ENCODE measurements at regions not wholly inside any gene's neighbourhood (a gene's known extent, or its start where the extent isn't known, plus 50 kb on each side); places are given as distances from the start of the nearest gene placed in this dataset.

GRCh38 chr4:137957806-137958205, 284.3 kb downstream of the SLC7A11 start:
- no TSS peak for BruUV-seq (replicated peaks)
- Histone ChIP-seq H3K27ac (ENCODE audit: low read length) (no peak overlapping the region), H3K9me3 (ENCODE audit: control insufficient read depth, insufficient read depth, low read depth, low read length) (no peaks in the 10 kb centered on the region), H3K4me3 (ENCODE audit: low read depth in 2 of 2, low read length in 2 of 2) (no peak overlapping the region), H3K4me1 (ENCODE audit: control insufficient read depth, insufficient read depth, low read length) (no peaks in the 10 kb centered on the region), H3K27me3 (ENCODE audit: control insufficient read depth, insufficient read depth, low read length) (no peaks in the 10 kb centered on the region), H3K36me3 (ENCODE audit: control insufficient read depth, insufficient read depth, low read length) (no peaks in the 10 kb centered on the region)
- TF ChIP-seq TCF7L2 (IDR thresholded peaks at IDR 0.05; ENCODE audit: low read depth, low read length) = no peak
- TF ChIP-seq POLR2AphosphoS5 (IDR thresholded peaks at IDR 0.05; ENCODE audit: low read depth, low read length) = no peak
- TF ChIP-seq SIN3A (IDR thresholded peaks at IDR 0.05; ENCODE audit: borderline replicate concordance, insufficient read depth, low read depth, low read length) = no peak
- no peak for TF ChIP-seq REST (IDR thresholded peaks at IDR 0.05; ENCODE audit: insufficient read depth in 1 of 2, low read depth in 2 of 2, low read length in 1 of 2)
- no peak for TF ChIP-seq CTCF (IDR thresholded peaks at IDR 0.05)
- in situ Hi-C loops (cut with HindIII; ENCODE audit: low pct_unique_long_range_greater_than_20kb, low sequenced_read_pairs) (no loop called here), intact Hi-C loops (cut with micrococcal nuclease; ENCODE audit: unreplicated experiment) (no loop called here)
- DNase-seq (ENCODE audit: low read depth, low spot score) = no peak
- ChIA-PET CTCF (no interaction called here), POLR2A (no interaction called here)
- no peak for ATAC-seq

DNA sequence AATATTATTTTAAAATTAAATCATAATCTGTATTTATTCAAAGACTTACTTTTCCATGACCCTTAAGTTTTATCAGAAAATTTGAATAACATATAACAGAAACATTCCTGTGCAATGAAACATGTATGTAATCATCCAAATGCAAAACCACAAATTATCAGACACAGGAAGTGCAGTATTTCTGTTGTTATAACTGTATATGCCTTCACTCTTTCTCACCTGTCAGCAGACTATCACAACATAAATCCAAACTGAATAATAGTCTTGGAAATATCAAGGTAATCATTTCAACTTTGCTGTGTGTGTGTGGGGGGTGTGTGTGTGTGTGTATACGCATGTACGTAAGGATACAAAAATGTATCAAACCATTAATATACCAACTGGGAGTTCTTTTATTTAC, 285.9 kb downstream of the SLC7A11 start:
- Histone ChIP-seq H3K36me3 (ENCODE audit: control insufficient read depth, insufficient read depth, low read length) (no peaks in the 10 kb centered on the region), H3K27me3 (ENCODE audit: control insufficient read depth, insufficient read depth, low read length) (no peaks in the 10 kb centered on the region), H3K4me3 (ENCODE audit: low read depth in 2 of 2, low read length in 2 of 2) (no peak overlapping the region), H3K9me3 (ENCODE audit: control insufficient read depth, insufficient read depth, low read depth, low read length) (no peaks in the 10 kb centered on the region), H3K27ac (ENCODE audit: low read length) (no peak overlapping the region), H3K4me1 (ENCODE audit: control insufficient read depth, insufficient read depth, low read length) (no peaks in the 10 kb centered on the region)
- DNase-seq (ENCODE audit: low read depth, low spot score) = no peak
- no TSS peak for BruUV-seq (replicated peaks)
- ChIA-PET POLR2A (no interaction called here), CTCF (no interaction called here)
- no peak for ATAC-seq
- in situ Hi-C loops (cut with HindIII; ENCODE audit: low pct_unique_long_range_greater_than_20kb, low sequenced_read_pairs) = no loop called here
- intact Hi-C loops (cut with micrococcal nuclease; ENCODE audit: unreplicated experiment) = no loop called here
- TF ChIP-seq CTCF (IDR thresholded peaks at IDR 0.05) (no peak), POLR2AphosphoS5 (IDR thresholded peaks at IDR 0.05; ENCODE audit: low read depth, low read length) (no peak), REST (IDR thresholded peaks at IDR 0.05; ENCODE audit: insufficient read depth in 1 of 2, low read depth in 2 of 2, low read length in 1 of 2) (no peak), SIN3A (IDR thresholded peaks at IDR 0.05; ENCODE audit: borderline replicate concordance, insufficient read depth, low read depth, low read length) (no peak), TCF7L2 (IDR thresholded peaks at IDR 0.05; ENCODE audit: low read depth, low read length) (no peak)

Measured in Panc1 (cell line).